ENCODE measurements at regions not wholly inside any gene's neighbourhood (a gene's known extent, or its start where the extent isn't known, plus 50 kb on each side); places are given as distances from the start of the nearest gene placed in this dataset.
"Not testable (repeated sequence)": the region's sequence is repeated elsewhere in the genome, so short reads cannot be mapped to it uniquely, and the experiment has no call there.

- no peaks in the 10 kb centered on the region for H4K20me1 ChIP-seq
- H3K4me2 ChIP-seq: no peak overlapping the region
- TF ChIP-seq Cebpa-rat (IDR thresholded peaks at IDR 0.05): no peak
- no peaks in the 10 kb centered on the region for H3K27me3 ChIP-seq
- no peak overlapping the region for H3K4me3 ChIP-seq
- H3K36me3 ChIP-seq: no peaks in the 10 kb centered on the region
- H3K27ac ChIP-seq: no peak overlapping the region
- no peaks in the 10 kb centered on the region for H3K9me3 ChIP-seq
- no peak overlapping the region for H3K9ac ChIP-seq
- H3K4me1 ChIP-seq: no peaks in the 10 kb centered on the region
These were observed 108.3 kb upstream of the ZNF536 start for GRCh38 chr19:30263830-30264381.

GRCh38 chr19:30265918-30266317 lies 106.3 kb upstream of the ZNF536 start:
- not testable (repeated sequence) for H3K9ac ChIP-seq, H3K36me3 ChIP-seq, H4K20me1 ChIP-seq, H3K27me3 ChIP-seq, H3K9me3 ChIP-seq, H3K27ac ChIP-seq, H3K4me3 ChIP-seq, H3K4me1 ChIP-seq, H3K4me2 ChIP-seq

GRCh38 chr19:30266687-30267086 lies 105.5 kb upstream of the ZNF536 start:
- no peaks in the 10 kb centered on the region for H4K20me1 ChIP-seq
- no peak overlapping the region for H3K9ac ChIP-seq
- H3K4me3 ChIP-seq: no peak overlapping the region
- TF ChIP-seq Cebpa-rat (IDR thresholded peaks at IDR 0.05): no peak
- no peak overlapping the region for H3K4me2 ChIP-seq
- no peaks in the 10 kb centered on the region for H3K36me3 ChIP-seq
- H3K9me3 ChIP-seq: no peaks in the 10 kb centered on the region
- H3K4me1 ChIP-seq: no peaks in the 10 kb centered on the region
- no peak overlapping the region for H3K27ac ChIP-seq
- H3K27me3 ChIP-seq: no peaks in the 10 kb centered on the region

- no peak overlapping the region for H3K9ac ChIP-seq
- no peak overlapping the region for H3K4me3 ChIP-seq
- TF ChIP-seq Cebpa-rat (IDR thresholded peaks at IDR 0.05): no peak
- no peak overlapping the region for H3K27ac ChIP-seq
- H3K9me3 ChIP-seq: peaks cover under 1% of the 10 kb centered on the region; the same call in 1 of the 2 replicates
- no peaks in the 10 kb centered on the region for H4K20me1 ChIP-seq
- H3K4me2 ChIP-seq: no peak overlapping the region
- H3K27me3 ChIP-seq: no peaks in the 10 kb centered on the region
- H3K36me3 ChIP-seq: no peaks in the 10 kb centered on the region
- H3K4me1 ChIP-seq: no peaks in the 10 kb centered on the region
These were observed 104.9 kb upstream of the ZNF536 start for GRCh38 chr19:30267332-30267731.

- TF ChIP-seq Cebpa-rat (IDR thresholded peaks at IDR 0.05): no peak
- Histone ChIP-seq H3K36me3 (no peaks in the 10 kb centered on the region), H3K9ac (no peak overlapping the region), H4K20me1 (no peaks in the 10 kb centered on the region), H3K9me3 (peaks cover 12% of the 10 kb centered on the region), H3K4me3 (no peak overlapping the region), H3K4me1 (no peaks in the 10 kb centered on the region), H3K4me2 (no peak overlapping the region), H3K27ac (no peak overlapping the region), H3K27me3 (no peaks in the 10 kb centered on the region)
These were observed 103.6 kb upstream of the ZNF536 start for GRCh38 chr19:30268601-30269000.

- Histone ChIP-seq H3K4me3 (no peak overlapping the region), H3K9ac (no peak overlapping the region), H3K9me3 (peaks cover 12% of the 10 kb centered on the region), H3K27me3 (no peaks in the 10 kb centered on the region), H3K36me3 (no peaks in the 10 kb centered on the region), H3K4me1 (no peaks in the 10 kb centered on the region), H3K4me2 (no peak overlapping the region), H3K27ac (no peak overlapping the region), H4K20me1 (no peaks in the 10 kb centered on the region)
- no peak for TF ChIP-seq Cebpa-rat (IDR thresholded peaks at IDR 0.05)
These were observed 102.5 kb upstream of the ZNF536 start for GRCh38 chr19:30269638-30270037.

- no peaks in the 10 kb centered on the region for H4K20me1 ChIP-seq
- no peaks in the 10 kb centered on the region for H3K4me1 ChIP-seq
- no peak overlapping the region for H3K4me2 ChIP-seq
- no peak overlapping the region for H3K4me3 ChIP-seq
- H3K36me3 ChIP-seq: no peaks in the 10 kb centered on the region
- no peak for TF ChIP-seq Cebpa-rat (IDR thresholded peaks at IDR 0.05)
- no peak overlapping the region for H3K27ac ChIP-seq
- peaks cover 12% of the 10 kb centered on the region for H3K9me3 ChIP-seq
- H3K27me3 ChIP-seq: no peaks in the 10 kb centered on the region
- no peak overlapping the region for H3K9ac ChIP-seq
These were observed 100.4 kb upstream of the ZNF536 start for GRCh38 chr19:30271816-30272215.

GRCh38 chr19:30272554-30272953 lies 99.6 kb upstream of the ZNF536 start:
- H3K27ac ChIP-seq: no peak overlapping the region
- H3K4me3 ChIP-seq: no peak overlapping the region
- H3K4me1 ChIP-seq: no peaks in the 10 kb centered on the region
- no peak overlapping the region for H3K4me2 ChIP-seq
- no peak for TF ChIP-seq Cebpa-rat (IDR thresholded peaks at IDR 0.05)
- H3K9me3 ChIP-seq: peaks cover 12% of the 10 kb centered on the region
- H4K20me1 ChIP-seq: no peaks in the 10 kb centered on the region
- no peaks in the 10 kb centered on the region for H3K36me3 ChIP-seq
- no peak overlapping the region for H3K9ac ChIP-seq
- H3K27me3 ChIP-seq: no peaks in the 10 kb centered on the region

GRCh38 chr19:30273184-30273583 lies 99.0 kb upstream of the ZNF536 start:
- H4K20me1 ChIP-seq: no peaks in the 10 kb centered on the region
- H3K4me3 ChIP-seq: no peak overlapping the region
- no peaks in the 10 kb centered on the region for H3K36me3 ChIP-seq
- H3K9ac ChIP-seq: no peak overlapping the region
- no peak for TF ChIP-seq Cebpa-rat (IDR thresholded peaks at IDR 0.05)
- H3K4me1 ChIP-seq: no peaks in the 10 kb centered on the region
- H3K4me2 ChIP-seq: no peak overlapping the region
- H3K27me3 ChIP-seq: no peaks in the 10 kb centered on the region
- no peak overlapping the region for H3K27ac ChIP-seq
- peaks cover 12% of the 10 kb centered on the region for H3K9me3 ChIP-seq

GRCh38 chr19:30274987-30275386 lies 97.2 kb upstream of the ZNF536 start:
- Histone ChIP-seq H3K4me3 (no peak overlapping the region), H3K27ac (no peak overlapping the region), H3K4me1 (no peaks in the 10 kb centered on the region), H3K27me3 (no peaks in the 10 kb centered on the region), H3K9me3 (peaks cover 12% of the 10 kb centered on the region), H3K4me2 (no peak overlapping the region), H3K36me3 (no peaks in the 10 kb centered on the region), H3K9ac (no peak overlapping the region), H4K20me1 (no peaks in the 10 kb centered on the region)
- no peak for TF ChIP-seq Cebpa-rat (IDR thresholded peaks at IDR 0.05)
